ENCODE measurements at regions not wholly inside any gene's neighbourhood (a gene's known extent, or its start where the extent isn't known, plus 50 kb on each side); places are given as distances from the start of the nearest gene placed in this dataset.
"Not testable (repeated sequence)": the region's sequence is repeated elsewhere in the genome, so short reads cannot be mapped to it uniquely, and the experiment has no call there.

GRCh38 chr7:26954951-26955350, 90.6 kb upstream of the SKAP2 start:
- DNase-seq = no peak

GRCh38 chr7:26951407-26951950, 87.1 kb upstream of the SKAP2 start:
- DNase-seq = no peak

- DNase-seq = no peak
These were observed 86.5 kb upstream of the SKAP2 start for GRCh38 chr7:26950889-26951288.

GRCh38 chr7:26949319-26949718, 84.9 kb upstream of the SKAP2 start:
- DNase-seq = no peak

GRCh38 chr7:26948617-26949118, 84.3 kb upstream of the SKAP2 start:
- no peak for DNase-seq

- peak; percentile 53 for DNase-seq
These were observed 80.3 kb upstream of the SKAP2 start for GRCh38 chr7:26944501-26945358.

GRCh38 chr7:26937939-26938623, 73.7 kb upstream of the SKAP2 start:
- DNase-seq = no peak

- DNase-seq = no peak
These were observed 72.9 kb upstream of the SKAP2 start for GRCh38 chr7:26937306-26937705.

GRCh38 chr7:26932616-26933015, 68.2 kb upstream of the SKAP2 start:
- DNase-seq = not testable (repeated sequence)

GRCh38 chr7:26930845-26931244, 66.5 kb upstream of the SKAP2 start:
- no peak for DNase-seq

GRCh38 chr7:26930201-26930600, 65.8 kb upstream of the SKAP2 start:
- DNase-seq = no peak

- DNase-seq = no peak
These were observed 64.4 kb upstream of the SKAP2 start for GRCh38 chr7:26928703-26929347.

GRCh38 chr7:26925768-26926167, 61.4 kb upstream of the SKAP2 start:
- no peak for DNase-seq

- DNase-seq = no peak
These were observed 59.9 kb upstream of the SKAP2 start for GRCh38 chr7:26924149-26924767.

GRCh38 chr7:26919906-26920493, 55.6 kb upstream of the SKAP2 start:
- no peak for DNase-seq

- DNase-seq = no peak
These were observed 53.9 kb upstream of the SKAP2 start for GRCh38 chr7:26918241-26918640.

- no peak for DNase-seq
These were observed 52.5 kb upstream of the SKAP2 start for GRCh38 chr7:26916779-26917320.

- no peak for DNase-seq
These were observed 51.9 kb upstream of the SKAP2 start for GRCh38 chr7:26916336-26916735.
